NT2/D1 (cell line): ENCODE measurements at regions not wholly inside any gene's neighbourhood (a gene's known extent, or its start where the extent isn't known, plus 50 kb on each side); places are given as distances from the start of the nearest gene placed in this dataset.

Experiments used
- SUZ12 ChIP-seq: IDR thresholded peaks from 2 replicates; pipeline ENCODE4 v1.6.1; 2011; ENCODE audit not compliant: insufficient read length, insufficient read depth; ENCODE audit errors: extremely low read depth
- YY1 ChIP-seq: IDR thresholded peaks from 2 replicates; pipeline ENCODE4 v1.6.1; 2011; ENCODE audit not compliant: insufficient read length, insufficient read depth
- ZNF274 ChIP-seq: IDR thresholded peaks from 2 replicates; pipeline ENCODE4 v1.6.1; 2011; ENCODE audit warnings: mild to moderate bottlenecking, low read depth, low read length

- TF ChIP-seq YY1 = no peak
- no peak for TF ChIP-seq ZNF274
- no peak for TF ChIP-seq SUZ12
These were observed 96.1 kb upstream of the KCNG1 start for GRCh38 chr20:51118985-51119527.
